ENCODE measurements at regions not wholly inside any gene's neighbourhood (a gene's known extent, or its start where the extent isn't known, plus 50 kb on each side); places are given as distances from the start of the nearest gene placed in this dataset.

DNA sequence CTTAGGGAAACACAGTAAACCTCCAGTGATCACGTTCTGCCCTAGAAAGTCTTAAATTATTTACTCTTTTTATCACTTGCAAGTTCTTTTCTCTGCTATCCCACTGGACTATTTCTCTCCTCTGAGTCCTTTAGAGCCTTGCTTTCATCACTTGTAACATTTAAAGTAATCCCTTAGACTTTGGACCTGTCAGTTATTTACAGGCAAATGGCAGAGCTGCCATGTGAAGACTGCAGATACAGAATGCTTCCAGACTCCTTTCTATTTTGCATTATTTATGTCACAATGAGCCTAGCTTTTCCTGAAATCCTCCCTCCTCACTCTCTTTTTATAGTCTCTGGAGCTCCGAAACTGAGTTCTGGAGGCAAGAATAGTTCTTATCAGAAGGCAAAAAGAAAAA, 325.6 kb upstream of the TRIB2 start:
- H3K79me2 ChIP-seq (ENCODE audit: control insufficient read depth, insufficient read depth, low read length), result no peaks in the 10 kb centered on the region
- H3K4me2 ChIP-seq (ENCODE audit: insufficient read depth, low read length), result no peak overlapping the region
- TF ChIP-seq JUN (IDR thresholded peaks at IDR 0.05; ENCODE audit: borderline replicate concordance, insufficient read depth, insufficient read length, low read depth) (no peak), FOS (IDR thresholded peaks at IDR 0.05; ENCODE audit: borderline replicate concordance, insufficient read depth, low read length) (no peak), EZH2 (IDR thresholded peaks at IDR 0.05; ENCODE audit: borderline replicate concordance, low read depth, low read length, severe bottlenecking) (no peak), POLR2A (IDR thresholded peaks at IDR 0.05; ENCODE audit: low read depth, low read length) (no peak), POLR2AphosphoS5 (IDR thresholded peaks at IDR 0.05; ENCODE audit: insufficient read depth, low read depth, low read length) (no peak), MYC (IDR thresholded peaks at IDR 0.05; ENCODE audit: low read depth, low read length) (no peak), GATA2 (IDR thresholded peaks at IDR 0.05; ENCODE audit: insufficient read depth, insufficient read length, low read depth, low read length) (no peak)
- TF ChIP-seq, protein P1, sequence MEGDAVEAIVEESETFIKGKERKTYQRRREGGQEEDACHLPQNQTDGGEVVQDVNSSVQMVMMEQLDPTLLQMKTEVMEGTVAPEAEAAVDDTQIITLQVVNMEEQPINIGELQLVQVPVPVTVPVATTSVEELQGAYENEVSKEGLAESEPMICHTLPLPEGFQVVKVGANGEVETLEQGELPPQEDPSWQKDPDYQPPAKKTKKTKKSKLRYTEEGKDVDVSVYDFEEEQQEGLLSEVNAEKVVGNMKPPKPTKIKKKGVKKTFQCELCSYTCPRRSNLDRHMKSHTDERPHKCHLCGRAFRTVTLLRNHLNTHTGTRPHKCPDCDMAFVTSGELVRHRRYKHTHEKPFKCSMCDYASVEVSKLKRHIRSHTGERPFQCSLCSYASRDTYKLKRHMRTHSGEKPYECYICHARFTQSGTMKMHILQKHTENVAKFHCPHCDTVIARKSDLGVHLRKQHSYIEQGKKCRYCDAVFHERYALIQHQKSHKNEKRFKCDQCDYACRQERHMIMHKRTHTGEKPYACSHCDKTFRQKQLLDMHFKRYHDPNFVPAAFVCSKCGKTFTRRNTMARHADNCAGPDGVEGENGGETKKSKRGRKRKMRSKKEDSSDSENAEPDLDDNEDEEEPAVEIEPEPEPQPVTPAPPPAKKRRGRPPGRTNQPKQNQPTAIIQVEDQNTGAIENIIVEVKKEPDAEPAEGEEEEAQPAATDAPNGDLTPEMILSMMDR (IDR thresholded peaks at IDR 0.05; ENCODE audit: extremely low read depth in 1 of 2, insufficient read depth in 1 of 2, low read depth in 1 of 2, low read length in 2 of 2), result no peak
- TF ChIP-seq, protein P2, sequence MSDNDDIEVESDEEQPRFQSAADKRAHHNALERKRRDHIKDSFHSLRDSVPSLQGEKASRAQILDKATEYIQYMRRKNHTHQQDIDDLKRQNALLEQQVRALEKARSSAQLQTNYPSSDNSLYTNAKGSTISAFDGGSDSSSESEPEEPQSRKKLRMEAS (IDR thresholded peaks at IDR 0.05; ENCODE audit: insufficient read depth, insufficient read length), result no peak
- H4K20me1 ChIP-seq (replicated peaks; ENCODE audit: control insufficient read depth, extremely low read depth, insufficient read depth, low read length), result no peaks in the 10 kb centered on the region
- H3K36me3 ChIP-seq (ENCODE audit: control insufficient read depth in 2 of 2, extremely low read depth in 1 of 2, insufficient read depth in 2 of 2, low read length in 2 of 2), result no peaks in the 10 kb centered on the region
- no peak for DNase-seq (ENCODE audit: low read depth, low spot score)
- H3K27ac ChIP-seq (ENCODE audit: insufficient read depth, low read depth, low read length), result no peak overlapping the region
- H3K9me3 ChIP-seq (replicated peaks; ENCODE audit: control insufficient read depth, insufficient read depth, low read length), result no peaks in the 10 kb centered on the region
- H3K9ac ChIP-seq (replicated peaks; ENCODE audit: extremely low read depth, insufficient read depth, low read length), result no peak overlapping the region
- no peaks in the 10 kb centered on the region for H3K4me1 ChIP-seq (ENCODE audit: control insufficient read depth, extremely low read depth, insufficient read depth, low read length)
- CTCF ChIA-PET, result no interaction called here
- no TSS peak for BruUV-seq (replicated peaks)
- no peaks in the 10 kb centered on the region for H3K9me1 ChIP-seq (replicated peaks; ENCODE audit: control insufficient read depth, extremely low read depth, insufficient read depth, low read length)
- no peak overlapping the region for H2AFZ ChIP-seq (ENCODE audit: low read depth, low read length)
- dilution Hi-C loops (cut with MboI; ENCODE audit: extremely low pct_ligation_motif_present, low sequenced_read_pairs), result no loop called here
- intact Hi-C loops (cut with micrococcal nuclease), result no loop called here
- POLR2A ChIA-PET, result no interaction called here
- peaks cover 4 to 6% of the 10 kb centered on the region in 2 experiments for H3K27me3 ChIP-seq (ENCODE audit: control insufficient read depth in 2 of 2, insufficient read depth in 2 of 2, low read length in 2 of 2)
- no peak for FAIRE-seq
- H3K4me3 ChIP-seq (replicated peaks in 1 of 3; ENCODE audit: insufficient read depth in 1 of 3, low read depth in 1 of 3, low read length in 3 of 3), result no peak overlapping the region

Data from endothelial cell of umbilical vein (primary cell).